NCI-H82 treated with DMSO at 0.1 percent for 48 hours (cell line): ENCODE measurements at regions not wholly inside any gene's neighbourhood (a gene's known extent, or its start where the extent isn't known, plus 50 kb on each side); places are given as distances from the start of the nearest gene placed in this dataset.

Source experiments
- DNase-seq: peaks from one replicate; lab custom pipeline; 2025; ENCODE audit not compliant: unreplicated experiment; lab: John Stamatoyannopoulos, UW

DNA sequence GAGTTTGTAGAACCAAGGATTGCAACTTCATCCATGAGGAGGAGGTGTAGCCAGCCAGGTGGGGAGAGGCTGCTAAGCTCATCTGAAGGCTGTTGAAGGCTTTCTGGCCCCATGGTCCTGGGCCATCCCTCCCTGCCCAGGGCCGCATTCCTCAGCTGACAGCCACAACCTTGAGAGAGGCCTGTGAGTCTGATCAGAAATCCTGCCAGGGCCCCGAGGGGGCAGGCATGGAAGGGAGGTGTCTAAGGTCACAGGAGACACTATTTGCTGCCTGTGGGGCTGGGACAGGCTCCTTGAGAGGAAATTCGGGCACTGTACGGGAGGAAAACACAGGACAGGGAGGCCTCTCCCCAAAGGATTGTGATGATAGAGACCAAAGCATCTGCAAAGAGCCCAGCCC lies 88.1 kb upstream of the IGLL5 start:
- no peak for DNase-seq

DNA sequence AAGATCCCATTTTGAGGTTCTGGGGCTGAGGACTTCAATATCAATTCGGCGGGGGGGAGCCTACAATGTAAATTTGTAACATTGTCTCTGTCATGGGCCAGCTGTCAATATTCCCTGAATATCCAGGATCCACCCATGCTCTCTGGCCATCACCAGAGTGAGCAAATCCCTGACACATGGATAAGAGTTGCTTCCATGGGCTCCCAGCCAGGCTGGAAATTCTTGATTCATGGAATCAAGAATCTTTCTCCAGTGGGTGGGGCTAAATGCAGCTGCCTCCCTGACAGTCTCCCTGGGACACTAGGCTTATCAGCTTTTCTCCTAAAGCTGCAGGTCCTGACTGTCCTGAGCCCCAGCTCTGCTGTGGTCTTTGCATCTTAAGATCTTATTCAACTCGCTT lies 86.9 kb upstream of the IGLL5 start:
- no peak for DNase-seq

DNA sequence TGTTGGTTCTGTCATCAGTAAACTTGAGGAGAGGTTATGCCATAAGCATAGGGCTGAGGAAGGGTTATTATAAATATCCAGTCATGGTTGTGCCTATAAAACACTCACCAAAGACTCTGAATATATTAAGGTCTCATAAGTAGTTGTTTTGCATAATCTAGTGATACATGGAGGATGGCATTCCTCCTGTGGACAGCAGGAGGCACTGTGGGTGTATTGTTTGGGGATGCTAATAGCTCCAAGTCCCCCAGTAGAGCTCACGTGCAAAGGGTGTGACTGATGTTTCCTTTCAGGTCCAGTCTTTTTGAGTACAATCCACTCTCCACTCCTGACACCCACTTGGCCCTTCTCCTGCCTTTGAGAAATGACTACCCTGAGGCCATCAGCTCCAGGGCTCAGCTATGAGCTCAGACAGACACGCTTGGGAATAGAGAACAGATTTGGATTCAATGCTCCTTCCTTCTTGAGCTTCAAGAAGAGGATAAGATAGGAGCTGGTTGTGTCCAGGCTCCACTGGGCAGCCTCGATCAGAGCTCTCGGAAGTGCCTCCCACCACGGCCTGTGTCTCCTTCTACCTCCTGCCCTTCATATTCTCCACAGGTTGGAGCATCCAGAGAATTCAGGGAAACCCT lies 85.2 kb upstream of the IGLL5 start:
- no peak for DNase-seq

- no peak for DNase-seq
Measured at GRCh38 chr22:22803285-22803853, 84.2 kb upstream of the IGLL5 start.

GRCh38 chr22:22810018-22810427 lies 77.6 kb upstream of the IGLL5 start:
- DNase-seq: no peak

DNA sequence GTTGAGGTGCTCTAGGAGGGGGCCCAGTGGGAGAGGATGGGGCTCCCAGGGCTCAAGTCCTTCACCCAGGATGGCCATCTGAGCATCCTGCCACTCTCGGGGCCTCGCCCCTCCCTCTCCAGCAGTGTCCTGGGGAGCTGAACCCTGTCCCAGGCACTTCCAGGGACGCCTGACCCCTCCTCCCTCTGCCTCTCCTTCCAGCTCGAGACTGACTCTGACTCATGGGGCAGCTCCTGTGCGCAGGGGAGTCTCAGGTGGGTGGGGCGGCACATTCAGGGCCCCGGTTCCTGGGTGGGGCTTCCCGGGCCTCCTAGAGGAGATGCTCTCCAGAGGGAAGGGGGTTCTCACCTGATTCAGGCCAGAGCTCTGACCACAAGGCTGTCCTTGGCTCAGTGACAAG lies 77.1 kb upstream of the IGLL5 start:
- no peak for DNase-seq

DNA sequence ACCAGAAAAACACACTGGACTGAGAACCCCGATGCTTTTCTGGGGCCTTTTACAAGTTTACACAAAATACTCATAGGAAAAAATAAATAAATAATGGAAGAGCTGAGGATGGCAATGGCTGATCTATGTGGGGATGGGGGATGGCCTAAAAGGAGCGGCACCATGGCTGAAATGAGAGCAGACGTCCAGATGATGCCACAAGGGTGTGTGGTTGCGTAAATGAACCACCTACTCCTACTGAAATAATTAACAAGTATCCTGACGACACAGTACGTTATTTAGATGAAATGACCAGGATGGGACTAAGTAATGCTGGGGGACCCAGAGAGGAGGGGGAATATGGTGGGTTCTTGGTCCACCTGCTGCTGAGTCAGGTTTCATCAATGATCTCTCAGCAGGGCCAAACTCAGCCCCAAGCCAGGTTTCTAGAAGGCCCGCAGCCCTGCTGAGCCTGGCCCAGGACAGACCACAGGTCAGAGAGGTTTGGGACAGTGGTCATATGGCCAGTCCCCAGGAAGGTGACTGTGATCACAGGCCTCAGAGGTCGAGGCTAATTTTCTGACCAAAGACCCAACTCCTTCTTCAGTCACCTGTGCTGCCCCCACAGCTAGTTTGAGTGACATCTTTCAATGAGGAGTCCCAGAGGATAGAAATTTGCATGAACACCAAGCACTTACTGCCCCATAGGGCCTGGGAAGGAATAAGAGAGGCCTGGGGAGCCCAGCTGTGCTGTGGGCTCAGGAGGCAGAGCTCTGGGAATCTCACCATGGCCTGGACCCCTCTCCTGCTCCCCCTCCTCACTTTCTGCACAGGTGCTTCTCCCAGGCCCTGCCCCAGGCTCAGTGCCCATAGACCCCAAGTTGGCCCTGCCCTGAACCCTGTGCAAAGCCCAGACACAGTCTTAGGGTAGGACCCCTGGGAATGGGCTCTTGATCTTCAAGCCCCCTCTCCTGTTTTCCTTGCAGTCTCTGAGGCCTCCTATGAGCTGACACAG lies 76.3 kb upstream of the IGLL5 start:
- no peak for DNase-seq

DNA sequence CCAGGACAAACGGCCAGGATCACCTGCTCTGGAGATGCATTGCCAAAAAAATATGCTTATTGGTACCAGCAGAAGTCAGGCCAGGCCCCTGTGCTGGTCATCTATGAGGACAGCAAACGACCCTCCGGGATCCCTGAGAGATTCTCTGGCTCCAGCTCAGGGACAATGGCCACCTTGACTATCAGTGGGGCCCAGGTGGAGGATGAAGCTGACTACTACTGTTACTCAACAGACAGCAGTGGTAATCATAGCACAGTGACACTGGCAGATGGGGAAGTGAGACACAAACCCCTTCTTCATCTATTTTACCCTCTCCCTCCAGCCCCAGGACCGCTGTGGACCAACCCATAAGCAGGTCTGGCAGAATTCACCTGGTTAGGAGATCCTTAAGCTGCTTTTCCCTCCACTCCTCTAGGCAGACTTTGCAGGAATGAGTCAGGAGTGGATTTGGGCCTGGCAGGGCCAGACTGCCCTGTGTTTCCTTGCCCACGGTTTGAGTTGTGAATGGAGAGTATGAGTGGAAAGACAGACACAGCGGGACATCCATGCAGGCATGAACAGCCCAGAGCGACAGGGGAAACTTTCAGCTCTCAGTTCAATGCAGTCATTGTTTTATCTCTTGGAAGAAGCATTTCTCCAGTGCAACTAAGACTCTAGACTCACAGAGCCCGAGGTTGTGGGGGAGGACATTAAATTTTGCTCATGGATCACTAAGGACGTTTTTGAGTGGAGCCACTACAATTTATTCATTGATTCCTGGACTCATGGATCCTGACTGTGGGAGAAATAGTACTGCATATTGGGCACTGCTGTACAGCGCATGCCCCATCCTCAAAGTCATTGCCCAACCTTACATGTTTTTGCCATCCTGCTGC lies 75.3 kb upstream of the IGLL5 start:
- DNase-seq: no peak

DNA sequence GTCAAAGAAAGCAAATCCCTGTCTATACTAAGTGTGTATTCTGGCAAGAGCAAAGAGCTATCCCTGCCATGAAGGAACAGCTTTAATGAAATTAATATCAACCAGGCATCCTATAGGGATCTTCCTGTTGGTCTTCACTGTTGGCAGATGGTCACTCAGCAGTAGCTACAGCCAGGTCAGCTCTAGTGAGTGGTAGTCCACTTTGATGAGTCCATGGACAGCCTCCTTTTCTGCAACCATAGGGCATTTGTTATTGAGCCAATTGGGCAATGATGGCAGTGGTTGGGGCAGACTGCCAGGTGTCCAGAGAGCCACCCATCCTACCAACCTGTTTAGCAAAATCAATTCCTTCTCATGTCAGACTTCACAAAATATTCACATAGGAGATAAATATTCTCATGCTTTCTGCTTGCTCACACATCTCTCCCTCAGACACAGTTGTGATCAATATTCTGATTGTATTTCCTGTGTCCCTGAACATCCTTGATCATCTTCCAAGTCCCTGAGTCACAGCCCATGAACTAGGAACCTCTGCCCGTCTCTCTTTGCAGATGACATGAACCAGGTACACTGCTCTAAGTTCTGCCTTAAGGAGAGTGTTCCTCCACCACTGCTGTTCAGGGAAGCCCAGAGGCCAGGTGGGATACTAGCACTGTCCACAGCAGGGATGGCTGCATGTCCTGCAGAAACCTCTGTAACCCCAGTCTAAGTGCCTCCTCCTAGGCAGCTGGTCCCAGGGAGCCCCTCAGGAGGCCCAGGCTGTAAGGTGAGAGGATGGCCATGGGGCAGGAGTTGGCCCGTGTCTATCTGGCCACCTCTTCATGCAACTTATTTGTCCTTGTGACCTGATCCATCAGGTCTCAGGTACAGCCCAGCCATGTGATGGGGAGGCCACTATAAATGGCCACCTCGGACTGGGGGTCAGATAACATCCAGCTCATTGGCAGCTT lies 74.2 kb upstream of the IGLL5 start:
- DNase-seq: no peak

DNA sequence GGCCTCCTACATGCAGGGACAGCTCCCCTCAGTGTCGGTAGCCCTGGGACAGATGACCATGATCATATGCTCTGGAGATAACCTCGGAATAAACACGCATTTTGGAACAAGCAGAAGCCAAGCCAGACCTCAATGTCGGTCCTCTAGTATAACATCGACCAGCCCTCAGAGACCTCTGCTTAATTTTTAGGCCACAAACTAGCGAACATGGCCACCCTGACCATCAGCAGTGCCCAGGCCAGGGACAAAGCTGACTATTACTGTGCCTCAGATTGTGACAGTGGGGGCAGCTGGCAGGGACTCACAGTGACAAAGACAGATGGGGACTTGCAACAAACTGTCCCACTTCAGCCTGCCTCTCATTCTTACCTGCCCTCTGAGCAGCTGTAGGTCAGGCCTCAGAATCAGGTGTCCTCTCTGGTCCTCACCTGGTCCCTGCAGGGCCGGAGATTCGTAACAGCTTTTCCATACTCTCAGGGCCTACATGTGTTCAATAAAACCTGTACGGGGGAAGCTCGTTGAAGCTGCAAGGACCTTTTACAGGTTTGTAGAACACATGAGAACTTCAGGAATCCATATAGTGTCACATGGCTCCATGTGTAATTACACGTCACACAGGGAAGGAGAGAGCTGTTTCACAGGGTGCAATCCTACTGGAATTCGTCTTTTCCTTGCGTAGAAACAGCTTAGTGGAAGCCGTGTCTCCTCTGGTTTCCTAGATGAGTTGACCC lies 72.8 kb upstream of the IGLL5 start:
- DNase-seq: no peak

GRCh38 chr22:22815397-22816170 lies 72.0 kb upstream of the IGLL5 start:
- no peak for DNase-seq

DNA sequence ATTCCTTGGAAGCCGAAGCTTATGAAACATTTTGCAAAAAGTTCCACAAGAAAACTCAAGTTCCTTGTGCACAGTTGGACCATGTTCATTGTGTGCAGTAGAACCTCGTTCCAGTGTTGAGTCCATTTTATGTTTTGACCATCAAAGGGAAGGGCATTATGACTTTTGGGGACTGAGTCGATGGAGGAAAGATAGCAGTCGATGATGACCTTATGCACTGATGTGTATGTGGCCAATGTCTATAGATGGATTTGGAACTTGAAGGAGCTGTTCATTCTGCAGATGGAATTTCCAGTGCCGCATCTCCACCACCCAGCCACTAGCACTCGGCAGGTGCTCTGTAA lies 71.5 kb upstream of the IGLL5 start:
- no peak for DNase-seq

GRCh38 chr22:22816766-22817410 lies 70.7 kb upstream of the IGLL5 start:
- DNase-seq: no peak

- no peak for DNase-seq
Measured at GRCh38 chr22:22817468-22818201, 70.0 kb upstream of the IGLL5 start.

GRCh38 chr22:22818202-22818538 lies 69.4 kb upstream of the IGLL5 start:
- DNase-seq: no peak

GRCh38 chr22:22818861-22819855 lies 68.5 kb upstream of the IGLL5 start:
- DNase-seq: no peak
